ENCODE measurements at regions not wholly inside any gene's neighbourhood (a gene's known extent, or its start where the extent isn't known, plus 50 kb on each side); places are given as distances from the start of the nearest gene placed in this dataset.

- no peak overlapping the region for H2BK15ac ChIP-seq (ENCODE audit: low read length)
- H3K4ac ChIP-seq (replicated peaks; ENCODE audit: insufficient read length, low read depth, low read length) = no peak overlapping the region
- ChIA-PET POLR2A (ENCODE audit: partially characterized antibody) (interaction anchor here (1.4 to 7.8 kb wide), 6 partner anchors 9 to 82 kb away, joined by 4 to 58 read pairs (median 7); no protein-coding TSS in a partner anchor), CTCF (ENCODE audit: partially characterized antibody) (interaction anchor here (0.6 to 1.2 kb wide), 2 partner anchors 88 to 215 kb away, joined by 3 read pairs; no protein-coding TSS in a partner anchor)
- H3K23me2 ChIP-seq (ENCODE audit: low read depth, low read length) = no peaks in the 10 kb centered on the region
- peaks cover 0 to 5% (median 2%) of the 10 kb centered on the region in 4 experiments; a peak in 4 of 7 replicates for H3K4me1 ChIP-seq (replicated peaks in 1 of 4; ENCODE audit: control insufficient read depth in 3 of 4, insufficient read depth in 4 of 4, low read length in 3 of 4)
- FAIRE-seq (no peak), DNase-seq (ENCODE audit: low read depth in 1 of 2, low spot score in 2 of 2) (no peak)
- no peak overlapping the region for H2BK12ac ChIP-seq (ENCODE audit: low read depth, low read length)
- no peak overlapping the region; a peak in 1 of 4 replicates for H3K4me2 ChIP-seq (ENCODE audit: insufficient read depth in 1 of 2, low read depth in 2 of 2, low read length in 2 of 2)
- no peak overlapping the region for H2AK5ac ChIP-seq (ENCODE audit: low read depth, low read length)
- no peak overlapping the region for H2AFZ ChIP-seq (ENCODE audit: low read length)
- no peaks in the 10 kb centered on the region; a peak in 2 of 8 replicates for H3K36me3 ChIP-seq (ENCODE audit: control insufficient read depth in 2 of 4, insufficient read depth in 4 of 4, low read length in 3 of 4)
- H3K23ac ChIP-seq (ENCODE audit: insufficient read length) = no peak overlapping the region
- no peak overlapping the region for H3K9ac ChIP-seq (replicated peaks in 1 of 4; ENCODE audit: extremely low read depth in 1 of 4, low read depth in 3 of 4, low read length in 3 of 4)
- no peak overlapping the region for H3K27ac ChIP-seq (ENCODE audit: low read depth, low read length)
- H3K4me3 ChIP-seq (ENCODE audit: extremely low read depth in 1 of 4, insufficient read depth in 2 of 4, low read depth in 3 of 4, low read length in 4 of 4) = no peak overlapping the region
- no peaks in the 10 kb centered on the region; a peak in 1 of 7 replicates for H3K27me3 ChIP-seq (replicated peaks in 1 of 4; ENCODE audit: control insufficient read depth in 3 of 4, extremely low read depth in 1 of 4, insufficient read depth in 3 of 4, low read length in 3 of 4)
- no peak overlapping the region for H2BK120ac ChIP-seq (replicated peaks; ENCODE audit: low read depth, low read length)
- H4K8ac ChIP-seq (ENCODE audit: extremely low read depth, insufficient read depth, low read length) = no peak overlapping the region
- no peak overlapping the region for H3K18ac ChIP-seq (ENCODE audit: extremely low read depth, low read length)
- no peak overlapping the region for H3K14ac ChIP-seq (ENCODE audit: insufficient read length)
- no peak overlapping the region for H2BK5ac ChIP-seq (ENCODE audit: low read depth, low read length)
- no peaks in the 10 kb centered on the region for H3K79me2 ChIP-seq (ENCODE audit: control insufficient read depth in 1 of 2, insufficient read depth in 2 of 2, low read length in 2 of 2)
- no peaks in the 10 kb centered on the region for H3K9me3 ChIP-seq (ENCODE audit: insufficient read depth in 2 of 2, low read depth in 1 of 2, low read length in 1 of 2)
- no peak overlapping the region for H3K56ac ChIP-seq (replicated peaks; ENCODE audit: insufficient read length, low read depth, low read length)
- H4K5ac ChIP-seq (ENCODE audit: insufficient read length, low read depth, low read length) = no peak overlapping the region
- H4K20me1 ChIP-seq (replicated peaks in 1 of 2; ENCODE audit: control insufficient read depth in 1 of 2, insufficient read depth in 2 of 2, low read length in 2 of 2) = no peaks in the 10 kb centered on the region
- no peak overlapping the region for H4K91ac ChIP-seq (replicated peaks; ENCODE audit: insufficient read length, low read length)
- WGBS, 2 experiments (ENCODE audit: extremely low coverage in 1 of 2, insufficient coverage in 1 of 2, insufficient read length in 1 of 2, insufficient replicate concordance in 2 of 2, low coverage in 1 of 2, low lambda C conversion rate in 2 of 2, missing lambda C conversion rate in 1 of 2) = 55% methylated on average over 7 of the region's 7 CpGs; no CpG with 5 or more reads in 1 of the 2 experiments
- no peaks in the 10 kb centered on the region for H3K79me1 ChIP-seq (ENCODE audit: low read depth, low read length)
- no peak overlapping the region for H2BK20ac ChIP-seq (ENCODE audit: low read length)
- TF ChIP-seq E2F6 (IDR thresholded peaks at IDR 0.05) = no peak
- no peak for TF ChIP-seq NRF1 (IDR thresholded peaks at IDR 0.05; ENCODE audit: low read depth, low read length)
- no peak for TF ChIP-seq MAX (IDR thresholded peaks at IDR 0.05)
- no peak for TF ChIP-seq SP4 (IDR thresholded peaks at IDR 0.05; ENCODE audit: low read length)
- TF ChIP-seq RFX5 (IDR thresholded peaks at IDR 0.05; ENCODE audit: borderline replicate concordance, low read depth, low read length) = no peak
- no peak for TF ChIP-seq CTBP2 (IDR thresholded peaks at IDR 0.05; ENCODE audit: borderline replicate concordance, insufficient read depth, insufficient read length, low read length)
- no peak for TF ChIP-seq SRF (IDR thresholded peaks at IDR 0.05; ENCODE audit: low read depth, low read length)
- no peak for TF ChIP-seq JUND (IDR thresholded peaks at IDR 0.05; ENCODE audit: low read length)
- TF ChIP-seq TCF12 (IDR thresholded peaks at IDR 0.05; ENCODE audit: low read depth, low read length) = no peak
- TF ChIP-seq CBX8 (IDR thresholded peaks at IDR 0.05; ENCODE audit: borderline replicate concordance, low read depth, low read length) = no peak
- TF ChIP-seq EP300 (IDR thresholded peaks at IDR 0.05; ENCODE audit: borderline replicate concordance in 1 of 2, low read depth in 2 of 2, low read length in 2 of 2) = no peak
- TF ChIP-seq PHF8 (conservative IDR thresholded peaks at IDR 0.05; ENCODE audit: low read depth, low read length) = no peak
- no peak for TF ChIP-seq EZH2 (IDR thresholded peaks at IDR 0.05; ENCODE audit: low read depth, low read length, severe bottlenecking)
- TF ChIP-seq EGR1 (IDR thresholded peaks at IDR 0.05; ENCODE audit: borderline replicate concordance, low read depth, low read length) = no peak
Observed at GRCh38 chr1:223007935-223008334, 135.1 kb downstream of the TLR5 start.
